Liver (tissue), 8 donors: ENCODE measurements at regions not wholly inside any gene's neighbourhood (a gene's known extent, or its start where the extent isn't known, plus 50 kb on each side); places are given as distances from the start of the nearest gene placed in this dataset.

Experiments used
- DNase-seq: peaks from one replicate; pipeline ENCODE4 v3.0.0-alpha.2; 2017; ENCODE audit warnings: low spot score
- H3K27ac ChIP-seq, 2 donors: one replicate each; pipeline ENCODE4 v1.7.0; 2013; ENCODE audit warnings: inconsistent platforms in 2 of 2, low read length in 2 of 2, control low read depth in 1 of 2, low read depth in 1 of 2, mild to moderate bottlenecking in 1 of 2
- H3K27me3 ChIP-seq, 4 donors: one replicate each; pipeline versions ENCODE4 v1.6.1 to v1.7.0; 2013; ENCODE audit warnings: low read length in 3 of 4, inconsistent platforms in 1 of 4, mild to moderate bottlenecking in 1 of 4, moderate library complexity in 1 of 4; ENCODE audit not compliant: control insufficient read depth in 4 of 4, insufficient read depth in 4 of 4
- H3K36me3 ChIP-seq, 4 donors: one replicate each; pipeline versions ENCODE4 v1.6.1 to v1.7.0; 2013; ENCODE audit warnings: low read length in 3 of 4, mild to moderate bottlenecking in 3 of 4, low read depth in 1 of 4, moderate library complexity in 1 of 4; ENCODE audit not compliant: control insufficient read depth in 4 of 4, insufficient read depth in 3 of 4
- H3K4me1 ChIP-seq, 4 donors: one replicate each; pipeline versions ENCODE4 v1.6.1 to v1.7.0; 2013; ENCODE audit warnings: low read length in 3 of 4, mild to moderate bottlenecking in 3 of 4, moderate library complexity in 1 of 4; ENCODE audit not compliant: control insufficient read depth in 4 of 4, insufficient read depth in 4 of 4
- H3K4me3 ChIP-seq, 3 donors: one replicate each; pipeline versions ENCODE4 v1.6.1 to v1.7.0; 2013; ENCODE audit warnings: low read length in 3 of 3, control low read depth in 1 of 3, low read depth in 1 of 3, mild to moderate bottlenecking in 1 of 3
- H3K9ac ChIP-seq, 2 donors: one replicate each; pipeline ENCODE4 v1.7.0; 2013; ENCODE audit warnings: low read length in 2 of 2, mild to moderate bottlenecking in 2 of 2, moderate library complexity in 2 of 2, control low read depth in 1 of 2, low read depth in 1 of 2
- H3K9me3 ChIP-seq, 4 donors: one replicate each; pipeline versions ENCODE4 v1.6.1 to v1.7.0; 2013; ENCODE audit warnings: low read length in 3 of 4; ENCODE audit not compliant: control insufficient read depth in 4 of 4
- ATF3 ChIP-seq: IDR thresholded peaks from 2 replicates; pipeline ENCODE4 v1.6.1; 2016; ENCODE audit warnings: antibody characterized with exemption
- CTCF ChIP-seq: fragments of 150-350 bp; IDR thresholded peaks from 2 replicates; pipeline ENCODE4 v1.5.1; 2017; ENCODE audit warnings: improper control_type of control experiment, low read depth, low read length; ENCODE audit not compliant: missing input control
- FOXA1 ChIP-seq: IDR thresholded peaks from 2 replicates; pipeline ENCODE4 v1.6.1; 2016; ENCODE audit warnings: antibody characterized with exemption
- FOXA2 ChIP-seq: IDR thresholded peaks from 2 replicates; pipeline ENCODE4 v1.6.1; 2016; ENCODE audit warnings: antibody characterized with exemption
- GABPA ChIP-seq, 2 donors: IDR thresholded peaks in 1 of 2; conservative IDR thresholded peaks in 1 of 2; 2 replicates each; pipeline ENCODE4 v1.6.1; 2016; ENCODE audit warnings: antibody characterized with exemption in 2 of 2, mild to moderate bottlenecking in 1 of 2, moderate library complexity in 1 of 2
- HNF4A ChIP-seq, 2 donors: conservative IDR thresholded peaks; 2 replicates each; pipeline ENCODE4 v1.6.1; 2016; ENCODE audit warnings: antibody characterized with exemption in 2 of 2, mild to moderate bottlenecking in 2 of 2
- HNF4G ChIP-seq: IDR thresholded peaks from 2 replicates; pipeline ENCODE4 v1.6.1; 2016; ENCODE audit warnings: antibody characterized with exemption
- MAX ChIP-seq: IDR thresholded peaks from 2 replicates; pipeline ENCODE4 v1.6.1; 2016; ENCODE audit warnings: antibody characterized with exemption
- NR2F2 ChIP-seq: IDR thresholded peaks from 2 replicates; pipeline ENCODE4 v1.6.1; 2016; ENCODE audit warnings: antibody characterized with exemption
- RAD21 ChIP-seq, 2 donors: IDR thresholded peaks; 2 replicates each; pipeline ENCODE4 v1.6.1; 2016; ENCODE audit warnings: antibody characterized with exemption in 2 of 2, mild to moderate bottlenecking in 2 of 2
- REST ChIP-seq: IDR thresholded peaks from 2 replicates; pipeline ENCODE4 v1.6.1; 2016; ENCODE audit warnings: antibody characterized with exemption, mild to moderate bottlenecking
- RXRA ChIP-seq, 2 donors: IDR thresholded peaks; 2 replicates each; pipeline ENCODE4 v1.6.1; 2017 to 2018; ENCODE audit warnings: antibody characterized with exemption in 2 of 2, mild to moderate bottlenecking in 1 of 2
- SP1 ChIP-seq: IDR thresholded peaks from 2 replicates; pipeline ENCODE4 v1.6.1; 2018; ENCODE audit warnings: antibody characterized with exemption, mild to moderate bottlenecking
- YY1 ChIP-seq: IDR thresholded peaks from 2 replicates; pipeline ENCODE4 v1.6.1; 2016; ENCODE audit warnings: antibody characterized with exemption, mild to moderate bottlenecking
- ZBTB33 ChIP-seq: IDR thresholded peaks from 2 replicates; pipeline ENCODE4 v1.6.1; 2016; ENCODE audit warnings: antibody characterized with exemption
- WGBS: extraction: QIAGEN DNeasy Blood & Tissue Kit; methylation state at CpG from one replicate; pipeline ENCODE4 v1.1.7; 2013; 5-methylcytosine and 5-hydroxymethylcytosine counted together
- donor health status: healthy.
- donor health status: healthy.
- donor health status: healthy.
- donor health status: healthy.
- donor health status: healthy.

- Histone ChIP-seq H3K27ac (no peak overlapping the region), H3K9me3 (no peaks in the 10 kb centered on the region), H3K27me3 (no peaks in the 10 kb centered on the region), H3K36me3 (no peaks in the 10 kb centered on the region), H3K9ac (no peak overlapping the region), H3K4me3 (no peak overlapping the region), H3K4me1 (peaks cover 7 to 13% (median 7%) of the 10 kb centered on the region in 4 donors)
- 69% methylated on average over 1 of the region's 1 CpG for WGBS
- no peak for DNase-seq
- TF ChIP-seq REST (no peak), FOXA2 (no peak)
These were observed 119.8 kb upstream of the FOXN2 start for GRCh38 chr2:48194641-48195040.

- no peak for TF ChIP-seq MAX
- TF ChIP-seq NR2F2, result no peak
- TF ChIP-seq HNF4A (conservative IDR thresholded peaks at IDR 0.05), result no peak
- TF ChIP-seq ATF3, result no peak
- TF ChIP-seq HNF4G, result no peak
- TF ChIP-seq FOXA2, result no peak
- no peak for TF ChIP-seq YY1
- no peak for TF ChIP-seq RAD21 (IDR thresholded peaks at IDR 0.05)
- TF ChIP-seq REST, result no peak
- TF ChIP-seq CTCF, result no peak
- TF ChIP-seq GABPA (IDR thresholded peaks at IDR 0.05 in 1 of 2, conservative IDR thresholded peaks at IDR 0.05 in 1 of 2), result no peak
- TF ChIP-seq FOXA1, result no peak
- TF ChIP-seq RXRA (IDR thresholded peaks at IDR 0.05), result no peak
- no peak for TF ChIP-seq SP1
- no peak for TF ChIP-seq ZBTB33
- 95% methylated on average over 3 of the region's 3 CpGs for WGBS
These were observed 119.3 kb upstream of the FOXN2 start for GRCh38 chr2:48195169-48195568.

More at GRCh38 chr2:48195169-48195568, 119.3 kb upstream of the FOXN2 start:
- no peak for DNase-seq
- no peak overlapping the region for H3K27ac ChIP-seq
- no peaks in the 10 kb centered on the region for H3K36me3 ChIP-seq
- H3K4me3 ChIP-seq, result no peak overlapping the region
- no peaks in the 10 kb centered on the region for H3K9me3 ChIP-seq
- H3K4me1 ChIP-seq, result peaks cover 7 to 13% (median 7%) of the 10 kb centered on the region in 4 donors
- H3K9ac ChIP-seq, result no peak overlapping the region
- H3K27me3 ChIP-seq, result no peaks in the 10 kb centered on the region
